ENCODE measurements at regions not wholly inside any gene's neighbourhood (a gene's known extent, or its start where the extent isn't known, plus 50 kb on each side); places are given as distances from the start of the nearest gene placed in this dataset.

- no peaks in the 10 kb centered on the region for H3K4me1 ChIP-seq (ENCODE audit: insufficient read depth, low read length, poor library complexity, severe bottlenecking)
- intact Hi-C loops (cut with micrococcal nuclease; ENCODE audit: unreplicated experiment): no loop called here
- no TSS peak for BruUV-seq (replicated peaks)
- POLR2A ChIA-PET (ENCODE audit: low non-redundant PET): no interaction called here
- no peak overlapping the region for H3K27ac ChIP-seq (ENCODE audit: low read depth, low read length, poor library complexity, severe bottlenecking)
- TF ChIP-seq CTCF (conservative IDR thresholded peaks at IDR 0.05; ENCODE audit: low read depth, low read length): no peak
- TF ChIP-seq EZH2 (IDR thresholded peaks at IDR 0.05; ENCODE audit: borderline replicate concordance, low read depth, low read length, poor library complexity, severe bottlenecking): no peak
- H3K27me3 ChIP-seq (replicated peaks; ENCODE audit: insufficient read depth, low read depth, low read length, poor library complexity): no peaks in the 10 kb centered on the region
- no peaks in the 10 kb centered on the region for H3K36me3 ChIP-seq (ENCODE audit: insufficient read depth, low read length, poor library complexity, severe bottlenecking)
- no peaks in the 10 kb centered on the region for H3K9me3 ChIP-seq (ENCODE audit: low read depth, low read length, poor library complexity, severe bottlenecking)
- CTCF ChIA-PET: no interaction called here
- DNase-seq (ENCODE audit: low spot score): no peak
- no peak overlapping the region for H3K4me3 ChIP-seq (ENCODE audit: low read depth, low read length, poor library complexity, severe bottlenecking)
Measured at GRCh38 chr4:19924761-19925160, 326.9 kb upstream of the SLIT2 start.

GRCh38 chr4:19915276-19915675 is 336.4 kb upstream of the SLIT2 start:
- TF ChIP-seq CTCF (conservative IDR thresholded peaks at IDR 0.05; ENCODE audit: low read depth, low read length): no peak
- no peak for TF ChIP-seq EZH2 (IDR thresholded peaks at IDR 0.05; ENCODE audit: borderline replicate concordance, low read depth, low read length, poor library complexity, severe bottlenecking)
- ChIA-PET CTCF (no interaction called here), POLR2A (ENCODE audit: low non-redundant PET) (no interaction called here)
- intact Hi-C loops (cut with micrococcal nuclease; ENCODE audit: unreplicated experiment): no loop called here
- no TSS peak for BruUV-seq (replicated peaks)
- Histone ChIP-seq H3K9me3 (ENCODE audit: low read depth, low read length, poor library complexity, severe bottlenecking) (no peaks in the 10 kb centered on the region), H3K36me3 (ENCODE audit: insufficient read depth, low read length, poor library complexity, severe bottlenecking) (no peaks in the 10 kb centered on the region), H3K27me3 (replicated peaks; ENCODE audit: insufficient read depth, low read depth, low read length, poor library complexity) (no peaks in the 10 kb centered on the region), H3K4me3 (ENCODE audit: low read depth, low read length, poor library complexity, severe bottlenecking) (no peak overlapping the region), H3K4me1 (ENCODE audit: insufficient read depth, low read length, poor library complexity, severe bottlenecking) (no peaks in the 10 kb centered on the region), H3K27ac (ENCODE audit: low read depth, low read length, poor library complexity, severe bottlenecking) (no peak overlapping the region)
- no peak for DNase-seq (ENCODE audit: low spot score)

GRCh38 chr4:19913650-19914049 is 338.1 kb upstream of the SLIT2 start:
- intact Hi-C loops (cut with micrococcal nuclease; ENCODE audit: unreplicated experiment): no loop called here
- H3K4me1 ChIP-seq (ENCODE audit: insufficient read depth, low read length, poor library complexity, severe bottlenecking): no peaks in the 10 kb centered on the region
- H3K9me3 ChIP-seq (ENCODE audit: low read depth, low read length, poor library complexity, severe bottlenecking): no peaks in the 10 kb centered on the region
- H3K27ac ChIP-seq (ENCODE audit: low read depth, low read length, poor library complexity, severe bottlenecking): no peak overlapping the region
- no TSS peak for BruUV-seq (replicated peaks)
- H3K27me3 ChIP-seq (replicated peaks; ENCODE audit: insufficient read depth, low read depth, low read length, poor library complexity): no peaks in the 10 kb centered on the region
- ChIA-PET POLR2A (ENCODE audit: low non-redundant PET) (no interaction called here), CTCF (no interaction called here)
- DNase-seq (ENCODE audit: low spot score): no peak
- no peaks in the 10 kb centered on the region for H3K36me3 ChIP-seq (ENCODE audit: insufficient read depth, low read length, poor library complexity, severe bottlenecking)
- no peak overlapping the region for H3K4me3 ChIP-seq (ENCODE audit: low read depth, low read length, poor library complexity, severe bottlenecking)
- no peak for TF ChIP-seq CTCF (conservative IDR thresholded peaks at IDR 0.05; ENCODE audit: low read depth, low read length)
- TF ChIP-seq EZH2 (IDR thresholded peaks at IDR 0.05; ENCODE audit: borderline replicate concordance, low read depth, low read length, poor library complexity, severe bottlenecking): no peak
